ENCODE measurements at regions not wholly inside any gene's neighbourhood (a gene's known extent, or its start where the extent isn't known, plus 50 kb on each side); places are given as distances from the start of the nearest gene placed in this dataset.

DNA sequence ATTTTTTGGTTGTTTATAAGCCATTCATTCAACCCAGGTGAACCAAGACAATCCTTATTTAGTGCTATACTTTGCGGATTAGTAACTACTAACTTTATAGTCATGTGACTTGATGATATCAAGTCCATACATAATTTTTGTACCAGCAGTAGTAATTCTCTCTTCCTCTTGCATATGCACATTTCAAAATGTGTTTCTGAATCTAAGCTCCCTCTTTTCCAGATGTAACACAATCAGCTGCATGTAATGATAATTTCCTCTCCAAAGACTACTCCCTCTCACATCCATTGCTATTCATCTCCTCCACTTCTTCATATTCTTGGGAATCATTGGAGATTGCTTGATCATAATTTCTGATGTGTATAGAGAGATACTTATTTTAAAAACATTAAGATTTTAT is 510.1 kb upstream of the CDH18 start:
- H3K27me3 ChIP-seq (ENCODE audit: insufficient read depth, poor library complexity, severe bottlenecking) = no peaks in the 10 kb centered on the region
- no peak overlapping the region for H3K4me3 ChIP-seq (replicated peaks; ENCODE audit: insufficient read depth, low read length)
- no peak overlapping the region for H3K27ac ChIP-seq (replicated peaks)
- no peak for TF ChIP-seq SPI1 (IDR thresholded peaks at IDR 0.05; ENCODE audit: borderline replicate concordance, low read depth)
- TF ChIP-seq GABPA (IDR thresholded peaks at IDR 0.05; ENCODE audit: low read depth) = no peak
- no peak for TF ChIP-seq POLR2AphosphoS5 (IDR thresholded peaks at IDR 0.05; ENCODE audit: low read depth)
- no peak for DNase-seq (ENCODE audit: low read depth in 1 of 2, low spot score in 1 of 2)

DNA sequence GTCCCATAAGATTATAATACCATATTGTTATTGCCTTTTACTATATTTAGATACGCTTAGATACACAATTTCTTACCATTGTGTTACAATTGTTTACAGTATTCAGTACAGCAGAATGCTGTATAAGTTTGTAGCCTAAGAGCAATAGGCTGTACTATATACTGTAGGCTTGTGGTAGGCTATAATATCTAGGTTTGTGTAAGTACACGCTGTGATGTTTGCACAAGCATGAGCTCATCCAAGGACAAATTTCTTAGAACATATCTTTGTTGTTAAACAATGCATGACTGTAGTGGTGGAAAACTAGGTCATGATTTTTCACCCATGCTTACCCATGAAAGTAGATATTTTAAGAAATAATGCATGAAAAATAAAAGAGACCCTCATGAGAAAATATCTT is 509.4 kb upstream of the CDH18 start:
- Histone ChIP-seq H3K27me3 (ENCODE audit: insufficient read depth, poor library complexity, severe bottlenecking) (no peaks in the 10 kb centered on the region), H3K27ac (replicated peaks) (no peak overlapping the region), H3K4me3 (replicated peaks; ENCODE audit: insufficient read depth, low read length) (no peak overlapping the region)
- no peak for DNase-seq (ENCODE audit: low read depth in 1 of 2, low spot score in 1 of 2)
- TF ChIP-seq SPI1 (IDR thresholded peaks at IDR 0.05; ENCODE audit: borderline replicate concordance, low read depth) (no peak), GABPA (IDR thresholded peaks at IDR 0.05; ENCODE audit: low read depth) (no peak), POLR2AphosphoS5 (IDR thresholded peaks at IDR 0.05; ENCODE audit: low read depth) (no peak)
- TF ChIP-seq, protein P1, sequence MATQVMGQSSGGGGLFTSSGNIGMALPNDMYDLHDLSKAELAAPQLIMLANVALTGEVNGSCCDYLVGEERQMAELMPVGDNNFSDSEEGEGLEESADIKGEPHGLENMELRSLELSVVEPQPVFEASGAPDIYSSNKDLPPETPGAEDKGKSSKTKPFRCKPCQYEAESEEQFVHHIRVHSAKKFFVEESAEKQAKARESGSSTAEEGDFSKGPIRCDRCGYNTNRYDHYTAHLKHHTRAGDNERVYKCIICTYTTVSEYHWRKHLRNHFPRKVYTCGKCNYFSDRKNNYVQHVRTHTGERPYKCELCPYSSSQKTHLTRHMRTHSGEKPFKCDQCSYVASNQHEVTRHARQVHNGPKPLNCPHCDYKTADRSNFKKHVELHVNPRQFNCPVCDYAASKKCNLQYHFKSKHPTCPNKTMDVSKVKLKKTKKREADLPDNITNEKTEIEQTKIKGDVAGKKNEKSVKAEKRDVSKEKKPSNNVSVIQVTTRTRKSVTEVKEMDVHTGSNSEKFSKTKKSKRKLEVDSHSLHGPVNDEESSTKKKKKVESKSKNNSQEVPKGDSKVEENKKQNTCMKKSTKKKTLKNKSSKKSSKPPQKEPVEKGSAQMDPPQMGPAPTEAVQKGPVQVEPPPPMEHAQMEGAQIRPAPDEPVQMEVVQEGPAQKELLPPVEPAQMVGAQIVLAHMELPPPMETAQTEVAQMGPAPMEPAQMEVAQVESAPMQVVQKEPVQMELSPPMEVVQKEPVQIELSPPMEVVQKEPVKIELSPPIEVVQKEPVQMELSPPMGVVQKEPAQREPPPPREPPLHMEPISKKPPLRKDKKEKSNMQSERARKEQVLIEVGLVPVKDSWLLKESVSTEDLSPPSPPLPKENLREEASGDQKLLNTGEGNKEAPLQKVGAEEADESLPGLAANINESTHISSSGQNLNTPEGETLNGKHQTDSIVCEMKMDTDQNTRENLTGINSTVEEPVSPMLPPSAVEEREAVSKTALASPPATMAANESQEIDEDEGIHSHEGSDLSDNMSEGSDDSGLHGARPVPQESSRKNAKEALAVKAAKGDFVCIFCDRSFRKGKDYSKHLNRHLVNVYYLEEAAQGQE (IDR thresholded peaks at IDR 0.05; ENCODE audit: insufficient replicate concordance, low read depth) = no peak
- TF ChIP-seq, protein P2, sequence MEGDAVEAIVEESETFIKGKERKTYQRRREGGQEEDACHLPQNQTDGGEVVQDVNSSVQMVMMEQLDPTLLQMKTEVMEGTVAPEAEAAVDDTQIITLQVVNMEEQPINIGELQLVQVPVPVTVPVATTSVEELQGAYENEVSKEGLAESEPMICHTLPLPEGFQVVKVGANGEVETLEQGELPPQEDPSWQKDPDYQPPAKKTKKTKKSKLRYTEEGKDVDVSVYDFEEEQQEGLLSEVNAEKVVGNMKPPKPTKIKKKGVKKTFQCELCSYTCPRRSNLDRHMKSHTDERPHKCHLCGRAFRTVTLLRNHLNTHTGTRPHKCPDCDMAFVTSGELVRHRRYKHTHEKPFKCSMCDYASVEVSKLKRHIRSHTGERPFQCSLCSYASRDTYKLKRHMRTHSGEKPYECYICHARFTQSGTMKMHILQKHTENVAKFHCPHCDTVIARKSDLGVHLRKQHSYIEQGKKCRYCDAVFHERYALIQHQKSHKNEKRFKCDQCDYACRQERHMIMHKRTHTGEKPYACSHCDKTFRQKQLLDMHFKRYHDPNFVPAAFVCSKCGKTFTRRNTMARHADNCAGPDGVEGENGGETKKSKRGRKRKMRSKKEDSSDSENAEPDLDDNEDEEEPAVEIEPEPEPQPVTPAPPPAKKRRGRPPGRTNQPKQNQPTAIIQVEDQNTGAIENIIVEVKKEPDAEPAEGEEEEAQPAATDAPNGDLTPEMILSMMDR (IDR thresholded peaks at IDR 0.05; ENCODE audit: insufficient read depth, low read length) = no peak

DNA sequence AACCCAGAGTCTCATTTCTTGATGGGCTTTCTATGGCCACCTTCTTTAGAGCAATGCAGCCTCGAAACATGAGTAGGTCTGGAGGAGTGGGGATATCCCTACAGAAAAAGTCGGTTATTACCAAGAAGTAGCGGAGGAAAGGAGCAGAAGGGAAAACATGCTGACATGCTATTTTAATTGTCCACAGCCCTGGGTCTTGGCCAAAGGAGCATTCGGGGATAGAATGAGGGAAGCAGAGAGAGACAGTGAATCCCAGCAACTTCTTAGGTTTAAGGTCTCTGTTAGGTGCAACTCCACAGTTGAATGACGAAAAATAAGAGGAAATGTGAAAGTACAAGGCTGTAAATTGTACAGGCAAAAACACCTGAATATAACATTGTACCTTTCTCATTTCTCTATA is 506.7 kb upstream of the CDH18 start:
- TF ChIP-seq, protein P1 (IDR thresholded peaks at IDR 0.05; ENCODE audit: insufficient replicate concordance, low read depth) = no peak
- TF ChIP-seq POLR2AphosphoS5 (IDR thresholded peaks at IDR 0.05; ENCODE audit: low read depth) = no peak
- TF ChIP-seq, protein P2 (IDR thresholded peaks at IDR 0.05; ENCODE audit: insufficient read depth, low read length) = no peak
- TF ChIP-seq GABPA (IDR thresholded peaks at IDR 0.05; ENCODE audit: low read depth) = no peak
- no peak for TF ChIP-seq SPI1 (IDR thresholded peaks at IDR 0.05; ENCODE audit: borderline replicate concordance, low read depth)
- Histone ChIP-seq H3K4me3 (replicated peaks; ENCODE audit: insufficient read depth, low read length) (no peak overlapping the region), H3K27me3 (ENCODE audit: insufficient read depth, poor library complexity, severe bottlenecking) (no peaks in the 10 kb centered on the region), H3K27ac (replicated peaks) (no peak overlapping the region)
- no peak for DNase-seq (ENCODE audit: low read depth in 1 of 2, low spot score in 1 of 2)

DNA sequence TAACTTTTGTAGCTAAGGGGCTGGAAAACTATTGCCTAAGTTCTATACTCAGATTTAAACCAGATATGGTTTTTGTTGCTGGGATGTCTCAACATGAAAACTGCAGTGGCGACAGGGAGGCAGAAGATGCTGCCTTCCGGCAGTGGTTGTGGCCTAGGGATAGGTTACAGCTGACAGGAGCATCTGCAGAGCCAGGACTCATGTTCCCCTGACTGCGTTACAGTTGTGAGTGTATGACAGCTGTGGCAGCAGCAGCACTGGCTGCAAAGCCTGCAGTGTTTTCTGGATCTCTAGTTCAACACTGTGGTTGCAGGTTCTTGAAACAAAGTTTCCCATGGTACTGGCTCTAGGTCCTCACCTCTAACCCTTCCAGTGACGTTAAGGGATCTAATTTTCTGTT is 498.8 kb upstream of the CDH18 start:
- H3K27ac ChIP-seq (replicated peaks) = no peak overlapping the region
- H3K4me3 ChIP-seq (replicated peaks; ENCODE audit: insufficient read depth, low read length) = no peak overlapping the region
- no peaks in the 10 kb centered on the region for H3K27me3 ChIP-seq (ENCODE audit: insufficient read depth, poor library complexity, severe bottlenecking)
- TF ChIP-seq GABPA (IDR thresholded peaks at IDR 0.05; ENCODE audit: low read depth) (no peak), SPI1 (IDR thresholded peaks at IDR 0.05; ENCODE audit: borderline replicate concordance, low read depth) (no peak), POLR2AphosphoS5 (IDR thresholded peaks at IDR 0.05; ENCODE audit: low read depth) (no peak)
- TF ChIP-seq, protein P1 (IDR thresholded peaks at IDR 0.05; ENCODE audit: insufficient replicate concordance, low read depth) = no peak
- TF ChIP-seq, protein P2 (IDR thresholded peaks at IDR 0.05; ENCODE audit: insufficient read depth, low read length) = no peak
- no peak for DNase-seq (ENCODE audit: low read depth in 1 of 2, low spot score in 1 of 2)
